ENCODE measurements at regions not wholly inside any gene's neighbourhood (a gene's known extent, or its start where the extent isn't known, plus 50 kb on each side); places are given as distances from the start of the nearest gene placed in this dataset.

DNA sequence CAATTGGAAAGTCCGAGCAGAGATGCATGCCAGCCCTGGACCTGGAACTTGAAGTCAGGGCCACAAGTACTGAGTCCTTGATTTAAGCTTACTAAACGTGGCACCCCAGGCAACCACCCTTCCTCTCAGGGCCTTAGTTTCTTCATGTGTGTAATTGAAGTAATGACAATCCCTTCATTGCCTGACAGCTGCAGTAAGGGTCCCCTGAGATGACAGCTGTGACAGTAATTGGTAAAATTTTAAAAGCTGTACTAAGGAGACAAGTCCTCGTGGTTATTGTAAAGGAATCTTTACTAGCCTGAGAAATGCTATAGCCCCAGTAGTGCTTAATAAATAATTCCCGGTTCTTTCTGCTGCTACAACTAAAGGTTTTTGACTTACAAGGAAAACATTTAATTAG is 175.1 kb upstream of the RADX start:
- TF ChIP-seq RAD21 (conservative IDR thresholded peaks at IDR 0.05) (no peak), POLR2AphosphoS5 (IDR thresholded peaks at IDR 0.05) (peak; percentile 45), EP300 (conservative IDR thresholded peaks at IDR 0.05; ENCODE audit: poor library complexity, severe bottlenecking) (peak; percentile 91), EZH2 (IDR thresholded peaks at IDR 0.05; ENCODE audit: borderline replicate concordance, insufficient read depth, low read length, poor library complexity, severe bottlenecking) (no peak), MXI1 (conservative IDR thresholded peaks at IDR 0.05; ENCODE audit: poor library complexity, severe bottlenecking) (no peak)
- TF ChIP-seq, protein P1, sequence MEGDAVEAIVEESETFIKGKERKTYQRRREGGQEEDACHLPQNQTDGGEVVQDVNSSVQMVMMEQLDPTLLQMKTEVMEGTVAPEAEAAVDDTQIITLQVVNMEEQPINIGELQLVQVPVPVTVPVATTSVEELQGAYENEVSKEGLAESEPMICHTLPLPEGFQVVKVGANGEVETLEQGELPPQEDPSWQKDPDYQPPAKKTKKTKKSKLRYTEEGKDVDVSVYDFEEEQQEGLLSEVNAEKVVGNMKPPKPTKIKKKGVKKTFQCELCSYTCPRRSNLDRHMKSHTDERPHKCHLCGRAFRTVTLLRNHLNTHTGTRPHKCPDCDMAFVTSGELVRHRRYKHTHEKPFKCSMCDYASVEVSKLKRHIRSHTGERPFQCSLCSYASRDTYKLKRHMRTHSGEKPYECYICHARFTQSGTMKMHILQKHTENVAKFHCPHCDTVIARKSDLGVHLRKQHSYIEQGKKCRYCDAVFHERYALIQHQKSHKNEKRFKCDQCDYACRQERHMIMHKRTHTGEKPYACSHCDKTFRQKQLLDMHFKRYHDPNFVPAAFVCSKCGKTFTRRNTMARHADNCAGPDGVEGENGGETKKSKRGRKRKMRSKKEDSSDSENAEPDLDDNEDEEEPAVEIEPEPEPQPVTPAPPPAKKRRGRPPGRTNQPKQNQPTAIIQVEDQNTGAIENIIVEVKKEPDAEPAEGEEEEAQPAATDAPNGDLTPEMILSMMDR (IDR thresholded peaks at IDR 0.05; ENCODE audit: poor library complexity, severe bottlenecking), result no peak
- TF ChIP-seq, protein P2, sequence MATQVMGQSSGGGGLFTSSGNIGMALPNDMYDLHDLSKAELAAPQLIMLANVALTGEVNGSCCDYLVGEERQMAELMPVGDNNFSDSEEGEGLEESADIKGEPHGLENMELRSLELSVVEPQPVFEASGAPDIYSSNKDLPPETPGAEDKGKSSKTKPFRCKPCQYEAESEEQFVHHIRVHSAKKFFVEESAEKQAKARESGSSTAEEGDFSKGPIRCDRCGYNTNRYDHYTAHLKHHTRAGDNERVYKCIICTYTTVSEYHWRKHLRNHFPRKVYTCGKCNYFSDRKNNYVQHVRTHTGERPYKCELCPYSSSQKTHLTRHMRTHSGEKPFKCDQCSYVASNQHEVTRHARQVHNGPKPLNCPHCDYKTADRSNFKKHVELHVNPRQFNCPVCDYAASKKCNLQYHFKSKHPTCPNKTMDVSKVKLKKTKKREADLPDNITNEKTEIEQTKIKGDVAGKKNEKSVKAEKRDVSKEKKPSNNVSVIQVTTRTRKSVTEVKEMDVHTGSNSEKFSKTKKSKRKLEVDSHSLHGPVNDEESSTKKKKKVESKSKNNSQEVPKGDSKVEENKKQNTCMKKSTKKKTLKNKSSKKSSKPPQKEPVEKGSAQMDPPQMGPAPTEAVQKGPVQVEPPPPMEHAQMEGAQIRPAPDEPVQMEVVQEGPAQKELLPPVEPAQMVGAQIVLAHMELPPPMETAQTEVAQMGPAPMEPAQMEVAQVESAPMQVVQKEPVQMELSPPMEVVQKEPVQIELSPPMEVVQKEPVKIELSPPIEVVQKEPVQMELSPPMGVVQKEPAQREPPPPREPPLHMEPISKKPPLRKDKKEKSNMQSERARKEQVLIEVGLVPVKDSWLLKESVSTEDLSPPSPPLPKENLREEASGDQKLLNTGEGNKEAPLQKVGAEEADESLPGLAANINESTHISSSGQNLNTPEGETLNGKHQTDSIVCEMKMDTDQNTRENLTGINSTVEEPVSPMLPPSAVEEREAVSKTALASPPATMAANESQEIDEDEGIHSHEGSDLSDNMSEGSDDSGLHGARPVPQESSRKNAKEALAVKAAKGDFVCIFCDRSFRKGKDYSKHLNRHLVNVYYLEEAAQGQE (IDR thresholded peaks at IDR 0.05; ENCODE audit: borderline replicate concordance), result no peak

Measured in neural cell (in vitro differentiated cells).